Right lobe of liver (tissue), 6 donors: ENCODE measurements at regions not wholly inside any gene's neighbourhood (a gene's known extent, or its start where the extent isn't known, plus 50 kb on each side); places are given as distances from the start of the nearest gene placed in this dataset.

Experiments
- ATAC-seq, 4 donors: fragments of 200-7000 bp; cut with Tn5 transposase; one replicate each; pipeline ENCODE4 v1.9.1; 2020; ENCODE audit warnings: mild to moderate bottlenecking in 4 of 4, moderate library complexity in 4 of 4
- DNase-seq, 3 donors: peaks; one replicate each; pipeline ENCODE4 v3.0.0-alpha.2; 2020
- H3K27ac ChIP-seq, 3 donors: fragments of 200-600 bp; one replicate each; pipeline ENCODE4 v1.8.0; 2022
- H3K27me3 ChIP-seq, 2 donors: fragments of 200-600 bp; one replicate each; pipeline ENCODE4 v1.8.0; 2022
- H3K36me3 ChIP-seq, 4 donors: fragments of 200-600 bp; sonication (generic) in 1 of 4; one replicate each; pipeline versions ENCODE4 v1.5.1 to v1.8.0; 2017 to 2022; ENCODE audit warnings: control low read depth in 1 of 4
- H3K4me1 ChIP-seq, 4 donors: fragments of 200-600 bp; sonication (generic) in 1 of 4; one replicate each; pipeline versions ENCODE4 v1.5.1 to v1.8.0; 2017 to 2022; ENCODE audit warnings: control low read depth in 1 of 4
- H3K4me3 ChIP-seq, 3 donors: fragments of 200-600 bp; one replicate each; pipeline ENCODE4 v1.8.0; 2022
- H3K9me3 ChIP-seq, 4 donors: fragments of 200-600 bp; sonication (generic) in 1 of 4; one replicate each; pipeline versions ENCODE4 v1.5.1 to v1.8.0; 2017 to 2022; ENCODE audit warnings: control low read depth in 1 of 4
- CTCF ChIP-seq, 4 donors: fragments of 200-600 bp in 3 of 4; fragments of 450-650 bp in 1 of 4; IDR thresholded peaks; one replicate each; pipeline versions ENCODE4 v1.5.1 to v1.8.0; 2016 to 2022; ENCODE audit warnings: antibody characterized with exemption in 4 of 4, mild to moderate bottlenecking in 2 of 4
- POLR2A ChIP-seq: fragments of 450-650 bp; IDR thresholded peaks from one replicate; pipeline ENCODE4 v1.6.1; 2017; ENCODE audit warnings: antibody characterized with exemption, mild to moderate bottlenecking
- WGBS: methylation state at CpG from one replicate; pipeline ENCODE4 v1.1.6; 2018; ENCODE audit warnings: low coverage, low lambda C conversion rate; ENCODE audit not compliant: insufficient coverage; ENCODE audit errors: missing lambda C conversion rate; 5-methylcytosine and 5-hydroxymethylcytosine counted together
- intact Hi-C, 2 donors: fragments of 100-400 bp; cut with DNase I; formaldehyde crosslinking; loops; one replicate each; pipeline versions ENCODE4 v1.11.2 to v1.14.1; 2022
- donor health status: DM: no; HTN: yes; CAD: no.
- donor health status: DM: no; HTN: no; CAD: no.
- donor health status: DM: no; HTN: no; CAD: no.
- donor health status: DM: no; HTN: yes; CAD: no.
- donor health status: DM: no; HTN: yes; CAD: no.

- no peak overlapping the region for H3K4me3 ChIP-seq
- no peaks in the 10 kb centered on the region for H3K27me3 ChIP-seq
- no peak overlapping the region for H3K27ac ChIP-seq
- ATAC-seq (no peak), DNase-seq (no peak)
- 55% methylated on average over 6 of the region's 6 CpGs for WGBS
- TF ChIP-seq POLR2A (no peak), CTCF (IDR thresholded peaks at IDR 0.05) (no peak)
- H3K4me1 ChIP-seq: no peaks in the 10 kb centered on the region
- intact Hi-C loops: no loop called here
- no peaks in the 10 kb centered on the region for H3K9me3 ChIP-seq
- H3K36me3 ChIP-seq: no peaks in the 10 kb centered on the region
Measured at GRCh38 chr2:223262946-223263345, 211.0 kb downstream of the KCNE4 start.

- no peaks in the 10 kb centered on the region for H3K27me3 ChIP-seq
- intact Hi-C loops: no loop called here
- no peak overlapping the region for H3K4me3 ChIP-seq
- TF ChIP-seq CTCF (IDR thresholded peaks at IDR 0.05) (no peak), POLR2A (no peak)
- no peaks in the 10 kb centered on the region for H3K36me3 ChIP-seq
- no peak for DNase-seq
- no peak for ATAC-seq
- no peak overlapping the region for H3K27ac ChIP-seq
- 36% methylated on average over 2 of the region's 2 CpGs for WGBS
- H3K9me3 ChIP-seq: no peaks in the 10 kb centered on the region
- H3K4me1 ChIP-seq: no peaks in the 10 kb centered on the region
Measured at GRCh38 chr2:223264541-223265193, 212.7 kb downstream of the KCNE4 start.

GRCh38 chr2:223267160-223267951 lies 215.4 kb downstream of the KCNE4 start:
- ATAC-seq (no peak), DNase-seq (no peak)
- no peak for TF ChIP-seq POLR2A
- no peak for TF ChIP-seq CTCF (IDR thresholded peaks at IDR 0.05)
- H3K4me3 ChIP-seq: no peak overlapping the region
- intact Hi-C loops: no loop called here
- H3K9me3 ChIP-seq: no peaks in the 10 kb centered on the region
- no peaks in the 10 kb centered on the region for H3K27me3 ChIP-seq
- no peaks in the 10 kb centered on the region for H3K4me1 ChIP-seq
- WGBS: 44% methylated on average over 6 of the region's 6 CpGs
- no peak overlapping the region for H3K27ac ChIP-seq
- no peaks in the 10 kb centered on the region for H3K36me3 ChIP-seq

GRCh38 chr2:223269386-223269785 lies 217.4 kb downstream of the KCNE4 start:
- TF ChIP-seq POLR2A: no peak
- no peak for TF ChIP-seq CTCF (IDR thresholded peaks at IDR 0.05)
- H3K27me3 ChIP-seq: no peaks in the 10 kb centered on the region
- H3K4me3 ChIP-seq: no peak overlapping the region
- H3K27ac ChIP-seq: no peak overlapping the region
- 50% methylated on average over 1 of the region's 1 CpG for WGBS
- DNase-seq (no peak), ATAC-seq (no peak)
- intact Hi-C loops: no loop called here
- no peaks in the 10 kb centered on the region for H3K36me3 ChIP-seq
- no peaks in the 10 kb centered on the region for H3K9me3 ChIP-seq
- no peaks in the 10 kb centered on the region for H3K4me1 ChIP-seq
